ENCODE measurements at regions not wholly inside any gene's neighbourhood (a gene's known extent, or its start where the extent isn't known, plus 50 kb on each side); places are given as distances from the start of the nearest gene placed in this dataset.

DNA sequence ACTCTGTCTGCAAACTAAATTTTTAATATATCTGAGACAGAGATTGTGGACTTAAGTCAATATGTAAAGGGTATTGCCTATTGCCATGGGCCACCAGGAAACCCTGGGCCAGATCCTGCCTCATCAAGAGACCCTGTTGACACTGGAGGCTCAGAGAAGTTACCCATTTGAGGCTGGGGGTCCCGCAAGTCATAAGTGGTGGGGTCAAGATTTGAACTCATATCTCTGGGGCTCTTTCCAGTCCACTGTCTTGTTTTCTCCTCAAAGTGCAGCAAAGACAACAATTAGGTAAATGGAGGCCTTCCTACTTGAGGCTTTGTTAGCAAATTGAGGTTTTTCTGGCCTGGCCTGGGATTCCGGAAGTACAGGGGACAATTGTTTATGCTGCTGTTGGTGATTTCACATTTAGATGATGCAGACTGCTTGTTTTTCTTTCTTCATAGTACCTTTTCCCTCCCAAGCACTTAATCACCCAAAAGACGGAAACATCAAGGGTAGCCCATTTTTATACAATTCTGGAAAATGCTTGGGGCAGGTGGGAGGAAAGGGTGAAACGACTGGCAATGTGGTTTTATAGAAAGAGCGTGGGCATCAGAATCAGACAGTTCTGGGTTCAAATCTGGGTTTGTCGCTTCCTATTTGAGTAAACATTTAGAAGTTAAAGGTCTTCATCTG is 160.0 kb downstream of the SMIM20 start:
- DNase-seq (ENCODE audit: low read depth), result no peak

DNA sequence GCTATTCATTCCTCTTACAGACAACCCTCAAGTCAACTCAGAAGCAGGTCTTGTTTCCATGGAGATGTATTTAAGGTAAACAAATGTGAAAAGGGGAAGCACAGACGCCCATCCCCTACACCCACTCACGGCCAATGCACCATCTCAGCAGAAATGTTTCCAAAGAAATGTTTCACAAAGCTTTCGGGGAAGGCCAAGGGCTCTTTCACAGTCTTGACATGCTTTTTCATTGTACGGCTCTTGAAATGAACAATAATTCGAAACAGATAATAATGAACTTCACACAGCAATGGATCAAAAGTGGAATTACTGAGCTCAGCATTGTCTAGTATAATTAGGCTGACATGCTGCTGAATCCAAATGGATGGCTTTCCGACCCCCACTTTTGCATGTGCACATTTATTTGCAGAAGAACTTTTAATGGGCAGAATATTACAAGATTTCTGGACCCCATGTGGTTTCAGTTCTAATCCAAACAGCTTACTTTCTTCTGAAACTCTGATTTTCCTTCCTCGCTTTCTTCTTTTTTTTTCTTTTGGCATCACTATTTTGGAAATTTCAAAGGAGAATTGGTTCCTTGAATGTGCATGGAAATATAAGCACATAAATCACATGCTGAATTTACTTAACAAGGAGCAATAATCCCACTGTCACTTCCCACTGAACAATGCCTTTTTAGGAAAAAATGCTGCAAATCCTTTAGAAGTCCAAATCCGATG is 160.9 kb downstream of the SMIM20 start:
- DNase-seq (ENCODE audit: low read depth), result no peak

DNA sequence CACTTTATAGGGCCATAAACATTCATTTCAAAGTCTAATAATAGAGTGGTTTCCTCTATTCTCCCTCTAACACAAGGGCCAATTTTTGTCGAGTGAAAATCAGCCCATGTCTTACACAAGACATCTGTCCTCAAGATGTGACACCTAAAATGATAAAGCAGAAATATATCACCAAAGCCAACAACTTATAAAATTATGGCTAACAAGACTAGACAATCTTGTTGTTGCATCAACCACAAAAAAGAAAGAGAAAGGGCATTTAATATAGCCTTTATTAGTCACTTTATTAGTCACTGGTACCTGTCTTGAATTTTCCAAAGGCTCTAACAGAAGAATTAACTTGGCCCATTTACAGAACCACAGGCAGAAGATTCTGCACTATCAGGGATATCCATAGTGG is 161.6 kb downstream of the SMIM20 start:
- no peak for DNase-seq (ENCODE audit: low read depth)

- DNase-seq (ENCODE audit: low read depth), result no peak
Observed at GRCh38 chr4:26076000-26076587, 162.1 kb downstream of the SMIM20 start.

- no peak for DNase-seq (ENCODE audit: low read depth)
Observed at GRCh38 chr4:26076896-26077295, 162.9 kb downstream of the SMIM20 start.

GRCh38 chr4:26077756-26078155 is 163.7 kb downstream of the SMIM20 start:
- no peak for DNase-seq (ENCODE audit: low read depth)

- DNase-seq (ENCODE audit: low read depth), result no peak
Observed at GRCh38 chr4:26080870-26081628, 167.0 kb downstream of the SMIM20 start.

DNA sequence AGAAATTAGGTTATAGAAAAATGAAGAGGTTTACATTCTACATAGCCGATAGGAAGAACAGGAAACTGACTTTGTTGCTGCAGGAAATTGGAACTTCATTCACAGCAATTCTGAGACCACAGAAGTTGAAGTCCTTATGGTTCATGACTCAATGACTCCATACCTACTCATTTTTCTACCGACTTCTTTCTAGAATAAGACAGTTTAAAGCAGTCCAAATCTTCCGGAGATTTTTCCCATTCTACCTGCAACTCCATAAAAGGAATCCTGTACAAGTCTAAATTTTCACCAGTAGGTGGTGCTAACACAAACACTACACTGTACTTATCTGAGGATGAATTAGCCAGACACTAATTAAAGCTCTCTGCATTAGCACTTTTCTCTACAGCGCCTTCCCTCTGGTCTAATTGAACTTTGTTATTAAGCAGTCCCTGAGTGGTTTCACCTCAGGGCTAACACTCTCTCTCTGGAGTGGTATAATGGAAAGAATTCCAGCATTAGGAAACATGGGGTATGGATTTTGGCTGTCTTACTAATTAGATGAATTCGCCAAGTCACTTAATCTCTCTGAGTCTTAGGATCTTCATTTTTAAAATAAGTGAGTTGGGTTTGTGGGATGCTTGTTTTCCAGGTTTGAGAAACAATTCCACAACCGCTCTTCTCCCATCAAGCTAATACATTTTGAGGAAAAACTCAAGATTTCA is 167.9 kb downstream of the SMIM20 start:
- DNase-seq (ENCODE audit: low read depth), result no peak

DNA sequence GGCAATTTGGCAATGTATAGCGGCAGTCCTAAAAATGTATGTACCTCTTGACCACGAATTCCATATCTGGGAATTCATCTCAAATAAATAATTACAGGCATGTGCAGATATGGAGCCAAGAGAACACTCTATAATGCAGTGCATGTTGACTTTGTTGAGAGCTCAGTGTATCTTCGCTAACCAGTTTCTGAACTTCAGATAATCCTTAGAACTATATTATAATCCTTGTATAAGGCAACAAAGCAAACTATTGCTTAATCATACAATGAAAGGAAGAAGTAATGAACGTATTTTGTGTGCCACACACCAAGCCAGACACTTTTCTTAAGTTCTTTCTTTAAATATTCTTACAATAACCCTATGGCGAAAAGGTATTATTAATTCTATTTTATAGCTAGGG is 168.5 kb downstream of the SMIM20 start:
- no peak for DNase-seq (ENCODE audit: low read depth)

DNA sequence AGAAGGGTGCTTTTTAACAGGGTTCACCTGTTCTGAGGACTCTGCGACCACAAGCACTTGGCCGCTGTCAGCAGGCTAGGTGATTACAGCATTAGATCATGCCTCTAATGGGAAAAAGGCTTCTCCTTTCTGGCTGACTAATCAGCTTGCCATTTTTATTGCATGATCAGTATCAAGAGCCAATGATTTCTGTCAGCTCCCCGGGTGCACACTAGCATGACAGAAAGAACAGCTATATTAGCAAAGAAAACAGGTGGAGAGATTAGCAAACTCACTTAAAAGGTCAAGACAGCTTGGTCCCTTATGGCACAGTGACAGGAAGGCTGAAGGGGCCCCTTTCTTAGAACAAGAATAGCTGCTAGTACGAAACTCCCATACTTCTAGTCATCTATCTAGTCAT is 170.0 kb downstream of the SMIM20 start:
- DNase-seq (ENCODE audit: low read depth), result no peak

GRCh38 chr4:26084414-26084813 is 170.4 kb downstream of the SMIM20 start:
- no peak for DNase-seq (ENCODE audit: low read depth)

DNA sequence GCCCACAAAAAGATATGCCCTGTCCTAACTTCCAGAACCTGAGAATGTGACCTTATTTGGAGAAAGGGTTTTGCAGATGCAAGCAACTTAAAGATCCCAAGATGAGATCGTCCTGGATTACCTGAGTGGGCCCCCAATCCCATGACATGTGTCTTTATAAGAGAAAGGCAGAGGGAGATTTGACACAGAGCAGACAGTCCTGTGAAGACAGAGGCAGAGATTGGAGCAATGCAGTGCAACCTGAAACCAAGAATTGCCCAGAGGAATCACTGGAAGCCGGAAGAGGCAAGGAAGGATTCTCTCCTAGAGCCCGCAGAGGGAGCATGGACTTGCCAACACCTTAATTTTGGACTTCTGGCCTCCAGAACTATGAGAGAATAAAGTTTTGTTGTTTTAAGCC is 171.5 kb downstream of the SMIM20 start:
- no peak for DNase-seq (ENCODE audit: low read depth)

GRCh38 chr4:26086621-26087441 is 172.8 kb downstream of the SMIM20 start:
- no peak for DNase-seq (ENCODE audit: low read depth)

GRCh38 chr4:26088433-26088928 is 174.5 kb downstream of the SMIM20 start:
- no peak for DNase-seq (ENCODE audit: low read depth)

GRCh38 chr4:26093551-26093950 is 179.5 kb downstream of the SMIM20 start:
- no peak for DNase-seq (ENCODE audit: low read depth)

GRCh38 chr4:26094076-26094475 is 180.1 kb downstream of the SMIM20 start:
- DNase-seq (ENCODE audit: low read depth), result no peak

- DNase-seq (ENCODE audit: low read depth), result no peak
Observed at GRCh38 chr4:26094911-26095310, 180.9 kb downstream of the SMIM20 start.

DNA sequence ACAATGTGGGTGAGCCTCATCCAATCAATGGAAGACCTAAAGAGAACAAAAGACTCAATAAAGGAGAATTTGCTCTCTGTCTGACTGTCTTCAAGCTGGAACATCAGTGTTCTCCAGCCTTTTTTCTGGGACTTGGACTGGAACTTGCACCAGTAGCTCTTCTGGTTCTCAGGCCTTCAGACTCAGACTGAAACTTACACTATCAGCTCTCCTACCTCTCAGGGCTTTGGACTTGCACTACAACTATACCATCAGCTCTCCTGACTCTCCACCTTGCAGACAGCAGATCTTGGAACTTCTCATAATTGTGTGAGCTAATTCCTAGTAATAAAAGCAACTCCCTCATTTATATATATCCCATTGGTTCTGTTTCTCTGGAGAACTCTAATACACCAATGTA is 185.9 kb downstream of the SMIM20 start:
- no peak for DNase-seq (ENCODE audit: low read depth)

GRCh38 chr4:26101011-26101410 is 187.0 kb downstream of the SMIM20 start:
- DNase-seq (ENCODE audit: low read depth), result no peak

GRCh38 chr4:26104056-26104685 is 190.2 kb downstream of the SMIM20 start:
- DNase-seq (ENCODE audit: low read depth), result no peak

DNA sequence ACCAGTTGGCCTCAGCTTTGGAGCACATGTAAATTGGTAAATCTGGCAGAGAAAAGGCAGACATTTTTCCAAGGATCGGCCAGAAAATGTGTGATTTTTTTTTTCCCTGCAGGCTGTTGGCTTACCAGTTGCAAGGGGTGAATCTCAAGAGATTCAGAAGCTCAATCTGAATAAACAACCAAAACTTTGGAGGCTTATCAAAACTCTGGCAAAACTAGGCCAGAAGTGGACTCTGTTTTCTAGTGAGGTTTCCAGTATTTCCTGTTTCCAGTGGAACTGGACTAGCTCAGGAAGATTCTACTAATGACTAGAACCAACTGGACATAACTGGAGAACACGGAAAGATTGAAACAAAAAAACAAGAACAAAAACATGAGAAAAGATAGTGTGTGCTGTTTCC is 191.3 kb downstream of the SMIM20 start:
- DNase-seq (ENCODE audit: low read depth), result no peak

Measured in stimulated activated CD8-positive, alpha-beta memory T cell treated with anti-CD3 and anti-CD28 coated beads, Interleukin-15, amount 100 ng/mL, for 1 hour (primary cell).